Trophoblast cell (in vitro differentiated cells and primary cell): ENCODE measurements at regions not wholly inside any gene's neighbourhood (a gene's known extent, or its start where the extent isn't known, plus 50 kb on each side); places are given as distances from the start of the nearest gene placed in this dataset.

Source experiments
- DNase-seq, 2 donors: peaks; one replicate each; pipeline ENCODE4 v3.0.0-alpha.2; 2016
- H2AFZ ChIP-seq: 2 replicates; pipeline ENCODE4 v1.6.1; 2013; ENCODE audit warnings: low read length, moderate library complexity, mild to moderate bottlenecking; ENCODE audit not compliant: insufficient read depth, poor library complexity
- H2AK5ac ChIP-seq: 2 replicates; pipeline ENCODE4 v1.6.1; 2013; ENCODE audit warnings: mild to moderate bottlenecking, low read length
- H2BK120ac ChIP-seq: 2 replicates; pipeline ENCODE4 v1.6.1; 2013; ENCODE audit warnings: low read length, mild to moderate bottlenecking, moderate library complexity; ENCODE audit not compliant: insufficient read depth, poor library complexity
- H2BK12ac ChIP-seq: 2 replicates; pipeline ENCODE4 v1.6.1; 2013; ENCODE audit warnings: mild to moderate bottlenecking, low read length, moderate library complexity
- H2BK5ac ChIP-seq: 2 replicates; pipeline ENCODE4 v1.6.1; 2013; ENCODE audit warnings: low read length, low read depth, moderate library complexity, mild to moderate bottlenecking; ENCODE audit not compliant: poor library complexity
- H3K14ac ChIP-seq: 2 replicates; pipeline ENCODE4 v1.6.1; 2013; ENCODE audit warnings: mild to moderate bottlenecking, low read length
- H3K18ac ChIP-seq: 2 replicates; pipeline ENCODE4 v1.6.1; 2013; ENCODE audit warnings: mild to moderate bottlenecking, low read length
- H3K23ac ChIP-seq: 2 replicates; pipeline ENCODE4 v1.6.1; 2013; ENCODE audit warnings: low read length
- H3K27ac ChIP-seq: 2 replicates; pipeline ENCODE4 v1.5.1; 2013; ENCODE audit warnings: low read depth, mild to moderate bottlenecking, inconsistent platforms, low read length, moderate library complexity
- H3K27me3 ChIP-seq: 2 replicates; pipeline ENCODE4 v1.6.1; 2013; ENCODE audit warnings: inconsistent platforms, mild to moderate bottlenecking, low read length, moderate library complexity; ENCODE audit not compliant: insufficient read depth
- H3K36me3 ChIP-seq, 2 experiments: 1 replicate in 1 of 2; 2 replicates in 1 of 2; pipeline ENCODE4 v1.6.1; 2013; ENCODE audit warnings: low read length in 2 of 2, mild to moderate bottlenecking in 2 of 2, moderate library complexity in 1 of 2; ENCODE audit not compliant: insufficient read depth in 2 of 2, control insufficient read depth in 1 of 2
- H3K4ac ChIP-seq: 2 replicates; pipeline ENCODE4 v1.6.1; 2013; ENCODE audit warnings: low read depth, mild to moderate bottlenecking, low read length, moderate library complexity
- H3K4me1 ChIP-seq, 2 experiments: 1 replicate in 1 of 2; 2 replicates in 1 of 2; pipeline ENCODE4 v1.6.1; 2013; ENCODE audit warnings: low read length in 2 of 2, mild to moderate bottlenecking in 2 of 2, moderate library complexity in 1 of 2; ENCODE audit not compliant: insufficient read depth in 2 of 2, control insufficient read depth in 1 of 2
- H3K4me2 ChIP-seq: 2 replicates; pipeline ENCODE4 v1.6.1; 2013; ENCODE audit warnings: inconsistent platforms, mild to moderate bottlenecking, low read length, moderate library complexity
- H3K4me3 ChIP-seq: 2 replicates; pipeline ENCODE4 v1.5.1; 2013; ENCODE audit warnings: mild to moderate bottlenecking, low read depth, low read length, inconsistent platforms
- H3K79me1 ChIP-seq: one replicate; pipeline ENCODE4 v1.6.1; 2013; ENCODE audit warnings: low read length
- H3K79me2 ChIP-seq: 2 replicates; pipeline ENCODE4 v1.6.1; 2013; ENCODE audit warnings: low read length, mild to moderate bottlenecking; ENCODE audit not compliant: control insufficient read depth, insufficient read depth, poor library complexity
- H3K9ac ChIP-seq: 2 replicates; pipeline ENCODE4 v1.6.1; 2013; ENCODE audit warnings: mild to moderate bottlenecking, low read length
- H3K9me3 ChIP-seq: 2 replicates; pipeline ENCODE4 v1.6.1; 2013; ENCODE audit warnings: low read depth, mild to moderate bottlenecking, control low read depth, inconsistent platforms, low read length; ENCODE audit not compliant: insufficient read depth
- H4K12ac ChIP-seq: 2 replicates; pipeline ENCODE4 v1.6.1; 2013; ENCODE audit warnings: low read depth, mild to moderate bottlenecking, low read length, moderate library complexity
- H4K8ac ChIP-seq: 2 replicates; pipeline ENCODE4 v1.6.1; 2013; ENCODE audit warnings: low read depth, mild to moderate bottlenecking, low read length, moderate library complexity
- H4K91ac ChIP-seq: one replicate; pipeline ENCODE4 v1.6.1; 2013; ENCODE audit warnings: low read depth, mild to moderate bottlenecking, low read length, moderate library complexity
- WGBS: extraction: QIAGEN DNeasy Blood & Tissue Kit; methylation state at CpG from one replicate; pipeline ENCODE4 v1.1.7; 2013; ENCODE audit warnings: missing lambda C conversion rate; ENCODE audit not compliant: insufficient read length, insufficient coverage; ENCODE audit errors: extremely low coverage; 5-methylcytosine and 5-hydroxymethylcytosine counted together

DNA sequence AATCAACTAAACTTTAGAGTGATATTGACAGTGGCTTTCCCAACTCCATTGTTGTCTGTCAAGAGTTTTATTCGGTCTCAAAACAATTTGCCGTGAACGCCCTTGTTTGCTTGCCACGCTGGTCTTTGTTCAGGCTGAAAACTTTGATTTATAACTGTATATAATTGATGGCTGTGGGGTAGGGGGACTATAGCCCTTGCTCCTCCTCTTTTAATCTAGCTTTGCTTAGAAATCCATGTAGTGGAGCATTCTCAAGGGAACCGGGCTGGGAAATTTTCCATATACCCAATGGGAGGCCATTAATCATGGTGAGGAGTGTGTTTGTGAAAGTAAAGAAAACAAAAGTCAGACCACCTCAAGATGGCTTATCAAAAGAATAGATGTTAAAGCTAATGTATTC lies 339.8 kb upstream of the RARB start:
- no peak overlapping the region for H3K27ac ChIP-seq
- no peak overlapping the region for H2AFZ ChIP-seq
- no peak overlapping the region for H2BK12ac ChIP-seq
- no peak overlapping the region for H2BK120ac ChIP-seq
- no peaks in the 10 kb centered on the region for H3K4me1 ChIP-seq
- no peak overlapping the region for H3K9ac ChIP-seq
- no peak overlapping the region for H3K4me2 ChIP-seq
- H4K12ac ChIP-seq = no peak overlapping the region
- H3K14ac ChIP-seq = no peak overlapping the region
- H3K18ac ChIP-seq = no peak overlapping the region
- H4K91ac ChIP-seq = no peak overlapping the region
- no peaks in the 10 kb centered on the region for H3K79me2 ChIP-seq
- DNase-seq = no peak
- no peak overlapping the region for H2AK5ac ChIP-seq
- H2BK5ac ChIP-seq = no peak overlapping the region
- no peak overlapping the region for H4K8ac ChIP-seq
- H3K4ac ChIP-seq = no peak overlapping the region
- no CpG with 5 or more reads among the region's 5 CpGs for WGBS
- H3K9me3 ChIP-seq = no peaks in the 10 kb centered on the region
- H3K23ac ChIP-seq = no peak overlapping the region
- H3K4me3 ChIP-seq = no peak overlapping the region
- no peaks in the 10 kb centered on the region for H3K36me3 ChIP-seq
- H3K79me1 ChIP-seq = no peaks in the 10 kb centered on the region
- H3K27me3 ChIP-seq = no peaks in the 10 kb centered on the region

DNA sequence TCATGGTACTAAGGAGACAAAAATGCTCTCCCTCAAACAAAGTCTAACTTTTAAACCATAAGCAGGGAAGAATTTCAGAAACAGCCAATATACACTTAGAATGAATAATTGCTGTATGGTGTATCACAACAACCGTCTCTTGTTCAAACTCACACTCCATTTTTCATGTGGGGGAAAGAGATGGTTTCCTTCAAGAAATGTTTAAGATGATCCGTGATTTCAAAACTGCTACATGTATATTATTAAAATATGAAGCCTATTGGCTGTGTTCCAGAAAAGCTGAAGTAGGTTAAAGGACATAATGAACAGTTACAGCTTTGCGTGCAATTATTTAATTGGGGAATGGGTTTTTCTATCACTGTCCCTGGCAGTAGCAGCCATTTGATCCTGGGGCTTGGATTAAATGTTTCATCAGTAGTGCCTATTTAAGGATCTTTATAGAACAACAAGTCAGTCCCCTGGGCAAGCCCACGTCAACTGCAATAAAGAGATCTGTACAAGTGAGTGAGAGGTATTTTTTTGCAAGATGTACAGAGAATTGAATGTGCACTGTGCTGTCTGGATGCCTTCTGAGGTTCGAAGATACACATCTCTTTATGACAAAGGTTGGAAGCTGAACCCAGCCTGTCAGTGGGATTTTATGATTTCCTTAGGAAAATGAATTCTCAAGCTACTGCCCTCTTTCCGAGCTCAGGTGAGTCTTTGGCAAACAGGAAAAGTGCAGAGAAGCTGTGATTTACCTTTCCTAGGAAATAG lies 337.2 kb upstream of the RARB start:
- Histone ChIP-seq H3K18ac (no peak overlapping the region), H2BK5ac (no peak overlapping the region), H3K9ac (no peak overlapping the region), H4K91ac (no peak overlapping the region), H2AFZ (no peak overlapping the region), H3K4ac (no peak overlapping the region), H3K23ac (no peak overlapping the region), H3K36me3 (no peaks in the 10 kb centered on the region), H3K4me2 (no peak overlapping the region), H3K79me2 (no peaks in the 10 kb centered on the region), H4K12ac (no peak overlapping the region), H3K27me3 (no peaks in the 10 kb centered on the region), H2BK120ac (no peak overlapping the region), H3K14ac (no peak overlapping the region), H3K27ac (no peak overlapping the region), H3K4me3 (no peak overlapping the region), H4K8ac (no peak overlapping the region), H3K79me1 (no peaks in the 10 kb centered on the region), H2AK5ac (no peak overlapping the region), H3K9me3 (no peaks in the 10 kb centered on the region), H2BK12ac (no peak overlapping the region), H3K4me1 (no peaks in the 10 kb centered on the region)
- no peak for DNase-seq
- WGBS = no CpG with 5 or more reads among the region's 6 CpGs

DNA sequence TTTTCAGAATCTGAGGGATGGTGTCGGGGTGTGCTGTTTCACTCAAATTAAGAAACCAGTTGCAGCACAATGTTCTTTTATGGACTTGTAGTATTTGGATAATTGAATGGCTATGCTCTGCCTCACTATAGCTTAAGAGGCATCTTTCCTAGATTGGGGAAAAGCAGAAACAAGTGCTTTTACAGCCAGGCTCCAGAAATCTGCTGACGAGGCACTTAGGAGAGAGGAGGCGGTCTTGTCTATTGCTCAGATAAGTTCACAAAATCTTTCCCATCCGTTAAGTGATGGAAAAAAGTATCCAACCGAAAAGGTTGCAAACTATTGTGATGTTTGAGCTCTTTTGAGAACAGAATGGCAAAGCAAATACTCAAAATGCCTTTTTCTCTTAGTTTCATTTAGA lies 336.1 kb upstream of the RARB start:
- H3K4me2 ChIP-seq = no peak overlapping the region
- no peak overlapping the region for H3K4me3 ChIP-seq
- no peak overlapping the region for H3K14ac ChIP-seq
- no peak overlapping the region for H3K9ac ChIP-seq
- no peaks in the 10 kb centered on the region for H3K36me3 ChIP-seq
- H3K27me3 ChIP-seq = no peaks in the 10 kb centered on the region
- H3K9me3 ChIP-seq = no peaks in the 10 kb centered on the region
- WGBS = no CpG with 5 or more reads among the region's 5 CpGs
- no peak overlapping the region for H2BK12ac ChIP-seq
- H3K4me1 ChIP-seq = no peaks in the 10 kb centered on the region
- no peak overlapping the region for H3K18ac ChIP-seq
- H2AK5ac ChIP-seq = no peak overlapping the region
- no peak overlapping the region for H4K91ac ChIP-seq
- H3K23ac ChIP-seq = no peak overlapping the region
- no peak for DNase-seq
- no peak overlapping the region for H2AFZ ChIP-seq
- H2BK5ac ChIP-seq = no peak overlapping the region
- no peak overlapping the region for H3K4ac ChIP-seq
- H3K27ac ChIP-seq = no peak overlapping the region
- H3K79me2 ChIP-seq = no peaks in the 10 kb centered on the region
- no peak overlapping the region for H4K12ac ChIP-seq
- H2BK120ac ChIP-seq = no peak overlapping the region
- no peak overlapping the region for H4K8ac ChIP-seq
- H3K79me1 ChIP-seq = no peaks in the 10 kb centered on the region

DNA sequence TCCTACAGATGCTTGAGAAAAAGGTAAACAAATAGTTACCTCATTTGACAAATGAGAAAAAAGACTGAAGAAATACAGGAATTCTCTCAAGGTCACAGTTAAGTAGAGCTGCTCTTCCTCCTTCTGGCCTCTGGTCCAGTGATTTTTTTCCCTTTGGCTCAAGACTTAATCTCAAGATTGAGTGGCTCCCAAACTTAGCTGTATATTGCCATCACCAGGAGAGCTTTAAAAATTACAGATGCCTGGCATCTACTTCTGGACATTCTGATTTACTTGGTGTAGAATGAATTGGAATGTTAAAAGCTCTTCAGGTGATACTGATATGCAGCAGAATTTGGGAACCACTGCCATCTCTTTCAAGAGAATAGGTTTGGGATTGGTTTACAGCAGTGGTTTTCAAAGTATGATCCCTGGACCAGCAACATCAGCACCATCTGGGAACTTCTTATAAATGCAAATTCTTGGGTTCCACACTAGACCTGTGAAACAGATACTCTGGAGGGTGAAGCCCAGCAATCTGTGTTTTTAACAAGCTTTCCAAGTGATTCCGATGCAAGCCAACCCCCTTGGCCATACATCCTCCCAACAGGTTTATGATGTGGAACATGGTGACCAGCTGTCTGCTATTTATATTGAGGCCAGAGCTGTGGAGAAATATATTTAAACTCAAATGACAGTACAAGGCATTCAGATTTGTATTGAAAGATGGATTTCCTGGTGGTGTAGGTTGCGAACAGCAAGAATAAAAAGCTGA lies 333.0 kb upstream of the RARB start:
- WGBS = no CpG with 5 or more reads among the region's 2 CpGs
- H3K9me3 ChIP-seq = no peaks in the 10 kb centered on the region
- H3K4ac ChIP-seq = no peak overlapping the region
- H2BK120ac ChIP-seq = no peak overlapping the region
- H3K27ac ChIP-seq = no peak overlapping the region
- no peak overlapping the region for H4K12ac ChIP-seq
- H3K36me3 ChIP-seq = no peaks in the 10 kb centered on the region
- no peaks in the 10 kb centered on the region for H3K79me2 ChIP-seq
- H3K4me3 ChIP-seq = no peak overlapping the region
- no peak overlapping the region for H2BK5ac ChIP-seq
- H3K4me2 ChIP-seq = no peak overlapping the region
- H3K27me3 ChIP-seq = no peaks in the 10 kb centered on the region
- no peak overlapping the region for H3K9ac ChIP-seq
- H3K23ac ChIP-seq = no peak overlapping the region
- H3K14ac ChIP-seq = no peak overlapping the region
- H2AFZ ChIP-seq = no peak overlapping the region
- H2BK12ac ChIP-seq = no peak overlapping the region
- no peaks in the 10 kb centered on the region for H3K79me1 ChIP-seq
- no peak for DNase-seq
- no peak overlapping the region for H2AK5ac ChIP-seq
- H3K4me1 ChIP-seq = no peaks in the 10 kb centered on the region
- H3K18ac ChIP-seq = no peak overlapping the region
- no peak overlapping the region for H4K8ac ChIP-seq
- no peak overlapping the region for H4K91ac ChIP-seq
